ENCODE measurements at regions not wholly inside any gene's neighbourhood (a gene's known extent, or its start where the extent isn't known, plus 50 kb on each side); places are given as distances from the start of the nearest gene placed in this dataset.

DNA sequence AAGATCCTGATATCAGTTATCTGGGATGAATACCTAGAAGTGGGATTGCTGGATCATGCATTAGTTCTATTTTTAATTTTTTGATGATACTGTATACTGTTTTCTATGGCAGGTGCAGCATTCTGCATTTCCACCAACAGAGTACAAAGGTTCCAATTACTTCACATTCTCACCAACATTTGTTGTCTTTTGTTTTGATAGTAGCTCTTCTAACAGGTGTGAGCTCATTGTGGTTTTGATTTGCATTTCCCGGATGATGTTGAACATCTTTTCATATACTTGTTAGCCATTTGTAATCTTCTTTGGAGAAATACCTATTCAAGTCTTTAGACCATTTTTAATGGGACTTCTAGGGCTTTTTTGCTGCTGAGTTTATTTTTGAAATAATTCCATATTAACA is 139.2 kb upstream of the AMOT start:
- no peak overlapping the region for H2BK120ac ChIP-seq (replicated peaks; ENCODE audit: low read depth, low read length)
- no peak overlapping the region for H3K4me2 ChIP-seq (ENCODE audit: insufficient read depth in 1 of 2, low read depth in 2 of 2, low read length in 2 of 2)
- H3K27me3 ChIP-seq (replicated peaks in 1 of 4; ENCODE audit: control insufficient read depth in 3 of 4, extremely low read depth in 1 of 4, insufficient read depth in 3 of 4, low read length in 3 of 4) = no peaks in the 10 kb centered on the region
- H2BK5ac ChIP-seq (ENCODE audit: low read depth, low read length) = no peak overlapping the region
- H4K91ac ChIP-seq (replicated peaks; ENCODE audit: insufficient read length, low read length) = no peak overlapping the region
- no peak overlapping the region for H2BK20ac ChIP-seq (ENCODE audit: low read length)
- no peak overlapping the region for H3K23ac ChIP-seq (ENCODE audit: insufficient read length)
- H3K56ac ChIP-seq (replicated peaks; ENCODE audit: insufficient read length, low read depth, low read length) = no peak overlapping the region
- no peak overlapping the region for H2BK15ac ChIP-seq (ENCODE audit: low read length)
- TF ChIP-seq PHF8 (conservative IDR thresholded peaks at IDR 0.05; ENCODE audit: low read depth, low read length) (no peak), SIRT6 (IDR thresholded peaks at IDR 0.05; ENCODE audit: low read length) (no peak), ZNF274 (IDR thresholded peaks at IDR 0.05; ENCODE audit: borderline replicate concordance, extremely low read depth, low read length) (no peak), SRF (IDR thresholded peaks at IDR 0.05; ENCODE audit: low read depth, low read length) (no peak)
- TF ChIP-seq, protein P1, sequence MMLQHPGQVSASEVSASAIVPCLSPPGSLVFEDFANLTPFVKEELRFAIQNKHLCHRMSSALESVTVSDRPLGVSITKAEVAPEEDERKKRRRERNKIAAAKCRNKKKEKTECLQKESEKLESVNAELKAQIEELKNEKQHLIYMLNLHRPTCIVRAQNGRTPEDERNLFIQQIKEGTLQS (IDR thresholded peaks at IDR 0.05; ENCODE audit: insufficient read depth, low read depth, low read length) = no peak
- H4K8ac ChIP-seq (ENCODE audit: extremely low read depth, insufficient read depth, low read length) = no peak overlapping the region
- no peaks in the 10 kb centered on the region for H3K79me2 ChIP-seq (ENCODE audit: control insufficient read depth in 1 of 2, insufficient read depth in 2 of 2, low read length in 2 of 2)
- H4K5ac ChIP-seq (ENCODE audit: insufficient read length, low read depth, low read length) = no peak overlapping the region
- no peak overlapping the region for H3K18ac ChIP-seq (ENCODE audit: extremely low read depth, low read length)
- H2AFZ ChIP-seq (ENCODE audit: low read length) = no peak overlapping the region
- POLR2A ChIA-PET (ENCODE audit: partially characterized antibody) = no interaction called here
- H2BK12ac ChIP-seq (ENCODE audit: low read depth, low read length) = no peak overlapping the region
- no peak overlapping the region for H3K9ac ChIP-seq (replicated peaks in 1 of 4; ENCODE audit: extremely low read depth in 1 of 4, low read depth in 3 of 4, low read length in 3 of 4)
- no peak overlapping the region for H2AK5ac ChIP-seq (ENCODE audit: low read depth, low read length)
- FAIRE-seq = no peak
- no peak overlapping the region for H3K4me3 ChIP-seq (ENCODE audit: extremely low read depth in 1 of 4, insufficient read depth in 2 of 4, low read depth in 3 of 4, low read length in 4 of 4)
- WGBS, 2 experiments (ENCODE audit: extremely low coverage in 1 of 2, insufficient coverage in 1 of 2, insufficient read length in 1 of 2, insufficient replicate concordance in 2 of 2, low coverage in 1 of 2, low lambda C conversion rate in 2 of 2, missing lambda C conversion rate in 1 of 2) = 100% methylated on average over 1 of the region's 1 CpG; no CpG with 5 or more reads in 1 of the 2 experiments
- H3K79me1 ChIP-seq (ENCODE audit: low read depth, low read length) = no peaks in the 10 kb centered on the region
- H3K9me3 ChIP-seq (ENCODE audit: insufficient read depth in 2 of 2, low read depth in 1 of 2, low read length in 1 of 2) = no peaks in the 10 kb centered on the region
- H3K14ac ChIP-seq (ENCODE audit: insufficient read length) = no peak overlapping the region
- CTCF ChIA-PET (ENCODE audit: partially characterized antibody) = interaction anchor here (0.7 kb wide), 1 partner anchor 1785 kb away, joined by 3 read pairs; no protein-coding TSS in a partner anchor
- H3K27ac ChIP-seq (ENCODE audit: low read depth, low read length) = no peak overlapping the region
- H4K20me1 ChIP-seq (replicated peaks in 1 of 2; ENCODE audit: control insufficient read depth in 1 of 2, insufficient read depth in 2 of 2, low read length in 2 of 2) = no peaks in the 10 kb centered on the region
- no peaks in the 10 kb centered on the region for H3K4me1 ChIP-seq (replicated peaks in 1 of 4; ENCODE audit: control insufficient read depth in 3 of 4, insufficient read depth in 4 of 4, low read length in 3 of 4)
- no peaks in the 10 kb centered on the region; a peak in 1 of 8 replicates for H3K36me3 ChIP-seq (ENCODE audit: control insufficient read depth in 2 of 4, insufficient read depth in 4 of 4, low read length in 3 of 4)
- no peak overlapping the region for H3K4ac ChIP-seq (replicated peaks; ENCODE audit: insufficient read length, low read depth, low read length)
- no peaks in the 10 kb centered on the region for H3K23me2 ChIP-seq (ENCODE audit: low read depth, low read length)
- no peak for DNase-seq (ENCODE audit: low read depth in 1 of 2, low spot score in 2 of 2)
